ENCODE measurements at regions not wholly inside any gene's neighbourhood (a gene's known extent, or its start where the extent isn't known, plus 50 kb on each side); places are given as distances from the start of the nearest gene placed in this dataset.

DNA sequence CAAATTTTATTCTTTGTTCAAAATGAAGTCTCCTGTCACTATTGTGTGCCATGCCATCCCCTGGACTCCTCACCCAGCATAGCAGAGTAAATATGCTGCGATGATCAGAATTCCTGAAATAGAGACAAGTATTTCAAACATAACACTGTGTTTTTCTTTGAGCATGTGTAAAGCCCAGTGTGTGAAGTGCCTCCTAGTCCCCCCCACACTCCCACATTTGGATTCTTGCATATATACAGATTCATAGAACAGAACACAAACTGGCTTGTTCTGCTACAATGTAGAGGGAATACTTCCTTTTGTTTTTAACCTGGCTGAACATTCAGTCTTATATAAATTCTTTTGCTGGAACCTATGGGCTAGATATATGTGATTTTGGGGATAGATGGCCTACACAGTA lies 84.9 kb downstream of the NUDT12 start:
- H2AFZ ChIP-seq (replicated peaks; ENCODE audit: low read length, poor library complexity): no peak overlapping the region
- H3K18ac ChIP-seq (ENCODE audit: low read depth, low read length): no peak overlapping the region
- no peak overlapping the region for H4K8ac ChIP-seq (ENCODE audit: low read depth in 2 of 2, low read length in 2 of 2)
- H4K91ac ChIP-seq (ENCODE audit: insufficient read depth, low read depth, low read length): no peak overlapping the region
- no peaks in the 10 kb centered on the region for H4K20me1 ChIP-seq (ENCODE audit: insufficient read depth, low read length)
- no peak overlapping the region for H3K27ac ChIP-seq (ENCODE audit: insufficient read depth, low read length)
- CTCF ChIA-PET: interaction anchor here (0.6 to 4.2 kb wide), 3 partner anchors 103 to 245 kb away, joined by 4 to 17 read pairs (median 5); no protein-coding TSS in a partner anchor
- H2AK5ac ChIP-seq (ENCODE audit: low read depth, low read length): no peak overlapping the region
- no peak overlapping the region for H2BK120ac ChIP-seq (ENCODE audit: low read depth, low read length)
- no peak overlapping the region for H2BK5ac ChIP-seq (ENCODE audit: low read depth, low read length, poor library complexity, severe bottlenecking)
- H3K23ac ChIP-seq (ENCODE audit: low read depth, low read length): no peak overlapping the region
- no peaks in the 10 kb centered on the region for H3K79me1 ChIP-seq (ENCODE audit: low read depth in 1 of 2, low read length in 2 of 2)
- no peak for DNase-seq
- no peaks in the 10 kb centered on the region for H3K9me3 ChIP-seq (ENCODE audit: control insufficient read depth, insufficient read depth, low read length)
- no peak overlapping the region for H3K56ac ChIP-seq (ENCODE audit: extremely low read depth, insufficient read depth, low read length)
- H3K9ac ChIP-seq (ENCODE audit: low read depth, low read length): no peak overlapping the region
- no peaks in the 10 kb centered on the region for H3K9me1 ChIP-seq (ENCODE audit: insufficient read depth, low read length)
- POLR2A ChIA-PET (ENCODE audit: unreplicated experiment): no interaction called here
- no peak overlapping the region for H2BK20ac ChIP-seq (ENCODE audit: low read depth, low read length)
- no peak overlapping the region for H3K4me3 ChIP-seq (ENCODE audit: insufficient read depth, low read depth, low read length)
- intact Hi-C loops (cut with micrococcal nuclease) (loop anchor here (5.0 to 10.0 kb wide), 2 partner anchors 325 to 943 kb away; no protein-coding TSS in a partner anchor), dilution Hi-C loops (cut with HindIII; ENCODE audit: low sequenced_read_pairs, unreplicated experiment) (no loop called here), in situ Hi-C loops (cut with MboI; ENCODE audit: low sequenced_read_pairs) (loop anchor here (5.0 to 25.0 kb wide), 2 partner anchors 245 to 890 kb away; no protein-coding TSS in a partner anchor)
- no peak overlapping the region for H2BK15ac ChIP-seq (ENCODE audit: low read depth, low read length)
- no peak overlapping the region for H4K5ac ChIP-seq (ENCODE audit: low read depth, low read length)
- no peaks in the 10 kb centered on the region for H3K4me1 ChIP-seq (ENCODE audit: control insufficient read depth, insufficient read depth, low read length)
- no peak for TF ChIP-seq MAFK (IDR thresholded peaks at IDR 0.05; ENCODE audit: low read depth, low read length)
- no peak for TF ChIP-seq FOS (IDR thresholded peaks at IDR 0.05; ENCODE audit: low read depth, low read length)
- TF ChIP-seq BHLHE40 (IDR thresholded peaks at IDR 0.05; ENCODE audit: low read depth, low read length): no peak
- no peak for TF ChIP-seq MAZ (IDR thresholded peaks at IDR 0.05; ENCODE audit: borderline replicate concordance, low read depth, low read length)
- no peak for TF ChIP-seq POLR2A (IDR thresholded peaks at IDR 0.05; ENCODE audit: low read depth, low read length)
- TF ChIP-seq RFX5 (IDR thresholded peaks at IDR 0.05; ENCODE audit: low read depth, low read length): no peak
- TF ChIP-seq CHD1 (IDR thresholded peaks at IDR 0.05; ENCODE audit: low read depth, low read length): no peak
- TF ChIP-seq NFE2L2 (IDR thresholded peaks at IDR 0.05; ENCODE audit: low read depth, low read length): no peak
- TF ChIP-seq RAD21 (IDR thresholded peaks at IDR 0.05; ENCODE audit: low read length): no peak
- TF ChIP-seq, protein P1, sequence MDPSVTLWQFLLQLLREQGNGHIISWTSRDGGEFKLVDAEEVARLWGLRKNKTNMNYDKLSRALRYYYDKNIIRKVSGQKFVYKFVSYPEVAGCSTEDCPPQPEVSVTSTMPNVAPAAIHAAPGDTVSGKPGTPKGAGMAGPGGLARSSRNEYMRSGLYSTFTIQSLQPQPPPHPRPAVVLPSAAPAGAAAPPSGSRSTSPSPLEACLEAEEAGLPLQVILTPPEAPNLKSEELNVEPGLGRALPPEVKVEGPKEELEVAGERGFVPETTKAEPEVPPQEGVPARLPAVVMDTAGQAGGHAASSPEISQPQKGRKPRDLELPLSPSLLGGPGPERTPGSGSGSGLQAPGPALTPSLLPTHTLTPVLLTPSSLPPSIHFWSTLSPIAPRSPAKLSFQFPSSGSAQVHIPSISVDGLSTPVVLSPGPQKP (IDR thresholded peaks at IDR 0.05; ENCODE audit: borderline replicate concordance, low read depth, low read length): no peak
- TF ChIP-seq, protein P2, sequence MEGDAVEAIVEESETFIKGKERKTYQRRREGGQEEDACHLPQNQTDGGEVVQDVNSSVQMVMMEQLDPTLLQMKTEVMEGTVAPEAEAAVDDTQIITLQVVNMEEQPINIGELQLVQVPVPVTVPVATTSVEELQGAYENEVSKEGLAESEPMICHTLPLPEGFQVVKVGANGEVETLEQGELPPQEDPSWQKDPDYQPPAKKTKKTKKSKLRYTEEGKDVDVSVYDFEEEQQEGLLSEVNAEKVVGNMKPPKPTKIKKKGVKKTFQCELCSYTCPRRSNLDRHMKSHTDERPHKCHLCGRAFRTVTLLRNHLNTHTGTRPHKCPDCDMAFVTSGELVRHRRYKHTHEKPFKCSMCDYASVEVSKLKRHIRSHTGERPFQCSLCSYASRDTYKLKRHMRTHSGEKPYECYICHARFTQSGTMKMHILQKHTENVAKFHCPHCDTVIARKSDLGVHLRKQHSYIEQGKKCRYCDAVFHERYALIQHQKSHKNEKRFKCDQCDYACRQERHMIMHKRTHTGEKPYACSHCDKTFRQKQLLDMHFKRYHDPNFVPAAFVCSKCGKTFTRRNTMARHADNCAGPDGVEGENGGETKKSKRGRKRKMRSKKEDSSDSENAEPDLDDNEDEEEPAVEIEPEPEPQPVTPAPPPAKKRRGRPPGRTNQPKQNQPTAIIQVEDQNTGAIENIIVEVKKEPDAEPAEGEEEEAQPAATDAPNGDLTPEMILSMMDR (conservative IDR thresholded peaks at IDR 0.05; ENCODE audit: low read depth, low read length): no peak
- no peak for TF ChIP-seq SMC3 (IDR thresholded peaks at IDR 0.05; ENCODE audit: low read depth, low read length)
- TF ChIP-seq USF2 (IDR thresholded peaks at IDR 0.05; ENCODE audit: low read depth, low read length): no peak
- no peak for TF ChIP-seq RCOR1 (IDR thresholded peaks at IDR 0.05; ENCODE audit: insufficient replicate concordance, low read length)
- TF ChIP-seq CEBPB (IDR thresholded peaks at IDR 0.05; ENCODE audit: low read depth, low read length): no peak
- TF ChIP-seq MXI1 (IDR thresholded peaks at IDR 0.05; ENCODE audit: borderline replicate concordance, low read depth, low read length): no peak
- ATAC-seq (ENCODE audit: low read depth): no peak
- no CpG with 5 or more reads among the region's 1 CpG for WGBS, 2 experiments (ENCODE audit: extremely low coverage in 2 of 2, insufficient read length in 1 of 2)
- no peak overlapping the region for H2AK9ac ChIP-seq (replicated peaks; ENCODE audit: low read depth, low read length, poor library complexity)
- no TSS peak for BruUV-seq (replicated peaks)
- H3K36me3 ChIP-seq (ENCODE audit: control insufficient read depth, insufficient read depth, low read length): no peaks in the 10 kb centered on the region
- no peak overlapping the region for H3K4ac ChIP-seq (ENCODE audit: low read depth, low read length)
- no peak overlapping the region for H3K4me2 ChIP-seq (ENCODE audit: low read depth, low read length)
- peaks cover 2% of the 10 kb centered on the region for H3K27me3 ChIP-seq (ENCODE audit: control insufficient read depth, insufficient read depth, low read length)
- H3K14ac ChIP-seq (replicated peaks; ENCODE audit: low read depth, low read length): no peak overlapping the region
